NB4 (cell line): ENCODE measurements at regions not wholly inside any gene's neighbourhood (a gene's known extent, or its start where the extent isn't known, plus 50 kb on each side); places are given as distances from the start of the nearest gene placed in this dataset.

Experiments used
- DNase-seq: peaks from one replicate; pipeline ENCODE4 v3.0.0; 2010; ENCODE audit warnings: low read depth
- H3K4me3 ChIP-seq: one replicate; pipeline ENCODE4 v1.5.1; 2011; ENCODE audit warnings: mild to moderate bottlenecking, low read depth, low read length, moderate library complexity
- MYC ChIP-seq: IDR thresholded peaks from 2 replicates; pipeline ENCODE4 v1.6.1; 2011; ENCODE audit warnings: low read depth, low read length
- POLR2A ChIP-seq: IDR thresholded peaks from 2 replicates; pipeline ENCODE4 v1.6.1; 2011; ENCODE audit warnings: mild to moderate bottlenecking; ENCODE audit not compliant: insufficient read length; ENCODE audit errors: extremely low read depth
- TF ChIP-seq, protein P1 (sequence below): IDR thresholded peaks from 2 replicates; pipeline ENCODE4 v1.6.1; 2011; ENCODE audit warnings: low read depth, low read length
- TF ChIP-seq, protein P2 (sequence below): IDR thresholded peaks from one replicate; pipeline ENCODE4 v1.5.1; 2012; ENCODE audit warnings: low read depth, low read length

DNA sequence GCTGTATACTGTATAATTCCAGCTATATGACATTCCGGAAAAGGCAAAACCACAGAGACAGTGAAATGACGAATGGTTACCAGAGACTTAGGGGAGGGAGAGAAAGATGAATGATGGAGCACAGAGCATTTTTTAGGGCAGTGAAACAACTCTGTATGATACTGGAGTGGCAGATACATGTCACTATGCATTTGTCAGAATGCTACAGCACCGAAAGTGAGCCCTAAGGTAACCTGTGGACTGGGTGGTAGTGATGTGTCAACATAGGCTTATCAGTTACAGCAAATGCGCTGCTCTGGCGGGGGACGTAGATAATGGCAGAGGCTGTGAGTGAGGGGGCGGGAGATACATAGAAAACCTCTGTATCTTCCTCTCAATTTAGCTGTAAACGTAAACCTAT, 201.3 kb upstream of the SSTR4 start:
- TF ChIP-seq, protein P1, sequence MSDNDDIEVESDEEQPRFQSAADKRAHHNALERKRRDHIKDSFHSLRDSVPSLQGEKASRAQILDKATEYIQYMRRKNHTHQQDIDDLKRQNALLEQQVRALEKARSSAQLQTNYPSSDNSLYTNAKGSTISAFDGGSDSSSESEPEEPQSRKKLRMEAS: no peak
- TF ChIP-seq, protein P2, sequence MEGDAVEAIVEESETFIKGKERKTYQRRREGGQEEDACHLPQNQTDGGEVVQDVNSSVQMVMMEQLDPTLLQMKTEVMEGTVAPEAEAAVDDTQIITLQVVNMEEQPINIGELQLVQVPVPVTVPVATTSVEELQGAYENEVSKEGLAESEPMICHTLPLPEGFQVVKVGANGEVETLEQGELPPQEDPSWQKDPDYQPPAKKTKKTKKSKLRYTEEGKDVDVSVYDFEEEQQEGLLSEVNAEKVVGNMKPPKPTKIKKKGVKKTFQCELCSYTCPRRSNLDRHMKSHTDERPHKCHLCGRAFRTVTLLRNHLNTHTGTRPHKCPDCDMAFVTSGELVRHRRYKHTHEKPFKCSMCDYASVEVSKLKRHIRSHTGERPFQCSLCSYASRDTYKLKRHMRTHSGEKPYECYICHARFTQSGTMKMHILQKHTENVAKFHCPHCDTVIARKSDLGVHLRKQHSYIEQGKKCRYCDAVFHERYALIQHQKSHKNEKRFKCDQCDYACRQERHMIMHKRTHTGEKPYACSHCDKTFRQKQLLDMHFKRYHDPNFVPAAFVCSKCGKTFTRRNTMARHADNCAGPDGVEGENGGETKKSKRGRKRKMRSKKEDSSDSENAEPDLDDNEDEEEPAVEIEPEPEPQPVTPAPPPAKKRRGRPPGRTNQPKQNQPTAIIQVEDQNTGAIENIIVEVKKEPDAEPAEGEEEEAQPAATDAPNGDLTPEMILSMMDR: no peak
- no peak for TF ChIP-seq MYC
- TF ChIP-seq POLR2A: no peak
- no peak for DNase-seq
- H3K4me3 ChIP-seq: no peak overlapping the region

DNA sequence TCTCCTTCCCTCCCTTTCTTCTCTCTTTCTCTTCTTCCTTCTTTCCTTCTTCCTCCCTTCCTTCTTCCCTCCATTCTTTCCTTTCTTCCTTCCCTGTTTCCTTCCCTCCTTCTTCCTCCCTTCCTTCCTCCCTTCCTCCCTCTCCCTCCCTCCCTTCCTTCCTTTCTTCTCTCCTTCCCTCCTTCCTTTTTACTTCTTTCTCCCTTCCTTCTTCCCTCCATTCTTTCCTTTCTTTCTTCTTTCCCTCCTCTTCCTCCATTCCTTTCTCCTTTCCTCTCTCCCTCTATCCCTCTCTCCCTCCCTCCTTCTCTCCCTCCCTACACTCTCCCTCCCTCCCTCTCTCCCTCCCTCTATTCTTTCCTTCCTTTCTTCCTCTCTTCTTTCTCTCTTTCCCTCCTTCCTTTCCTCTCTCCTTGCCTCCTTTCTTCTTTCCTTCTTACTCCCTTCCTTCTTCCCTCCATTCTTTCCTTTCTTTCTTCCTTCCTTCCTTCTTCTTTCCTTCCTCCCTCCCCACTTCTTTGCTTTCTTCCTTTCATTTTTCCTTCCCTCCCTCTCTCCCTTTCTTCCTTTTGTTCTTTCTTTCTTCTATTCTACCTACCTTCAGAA, 200.4 kb upstream of the SSTR4 start:
- TF ChIP-seq, protein P1: no peak
- TF ChIP-seq, protein P2: no peak
- no peak for TF ChIP-seq POLR2A
- no peak for TF ChIP-seq MYC
- H3K4me3 ChIP-seq: no peak overlapping the region
- no peak for DNase-seq

DNA sequence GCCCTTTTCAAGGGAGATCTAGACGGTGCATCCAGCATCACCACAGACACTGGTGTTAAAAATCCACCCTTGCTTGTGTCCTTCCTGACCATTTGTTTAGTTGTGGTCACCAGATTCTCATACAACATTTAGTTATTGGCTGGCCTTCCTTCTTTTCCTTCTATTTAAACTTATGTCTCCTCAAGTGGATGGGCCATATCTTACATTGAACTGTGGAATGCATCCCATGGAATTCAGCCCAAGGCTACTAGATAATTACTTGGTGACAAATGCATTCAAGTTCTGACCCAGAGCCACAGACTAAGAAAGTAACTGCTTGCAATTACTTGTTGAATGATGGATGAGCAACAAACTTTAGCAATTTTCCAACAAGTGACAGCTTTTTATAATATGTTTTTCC, 198.9 kb upstream of the SSTR4 start:
- no peak for DNase-seq
- no peak overlapping the region for H3K4me3 ChIP-seq
- TF ChIP-seq, protein P1: no peak
- TF ChIP-seq POLR2A (no peak), MYC (no peak)
- TF ChIP-seq, protein P2: no peak

DNA sequence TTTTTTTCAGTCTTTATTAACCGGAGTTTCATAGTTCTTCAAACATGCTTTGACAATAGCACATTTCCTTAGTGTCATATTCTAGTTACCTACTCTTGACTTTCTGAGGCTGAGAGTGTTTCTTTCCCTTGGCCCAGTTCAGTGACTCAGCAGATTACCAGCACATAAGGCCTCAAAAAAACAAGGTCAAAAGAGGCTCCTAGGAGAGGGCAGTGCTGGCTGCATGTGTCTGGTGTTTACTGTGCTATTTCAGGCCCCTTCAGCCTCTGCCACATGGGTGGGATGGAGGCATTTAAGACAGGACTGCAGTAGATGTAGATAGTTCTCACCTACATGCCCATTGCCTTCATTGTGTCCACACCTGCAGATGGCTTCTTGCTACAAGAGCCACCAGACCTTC, 198.2 kb upstream of the SSTR4 start:
- no peak overlapping the region for H3K4me3 ChIP-seq
- no peak for DNase-seq
- TF ChIP-seq POLR2A: no peak
- no peak for TF ChIP-seq MYC
- TF ChIP-seq, protein P1: no peak
- TF ChIP-seq, protein P2: no peak

DNA sequence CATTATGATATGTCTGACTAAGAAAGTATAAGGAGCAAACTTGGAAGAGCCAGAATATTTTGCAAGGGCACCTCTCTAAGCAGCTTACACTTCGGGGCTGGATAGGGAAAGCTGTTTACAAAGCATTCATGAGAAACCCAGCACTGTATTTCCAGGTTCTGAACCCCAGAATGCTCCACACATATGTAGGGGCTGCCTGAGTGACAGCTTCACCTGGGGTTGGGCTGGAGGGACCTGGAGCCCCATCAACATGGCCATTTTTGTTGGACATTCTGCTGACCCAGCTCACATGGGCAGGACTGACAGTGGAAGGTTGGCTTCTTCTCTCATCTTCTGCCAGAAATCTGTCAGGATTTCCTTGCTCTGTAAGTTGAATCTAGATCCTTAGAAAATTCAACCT, 197.1 kb upstream of the SSTR4 start:
- DNase-seq: no peak
- no peak overlapping the region for H3K4me3 ChIP-seq
- TF ChIP-seq POLR2A (no peak), MYC (no peak)
- TF ChIP-seq, protein P2: no peak
- TF ChIP-seq, protein P1: no peak

DNA sequence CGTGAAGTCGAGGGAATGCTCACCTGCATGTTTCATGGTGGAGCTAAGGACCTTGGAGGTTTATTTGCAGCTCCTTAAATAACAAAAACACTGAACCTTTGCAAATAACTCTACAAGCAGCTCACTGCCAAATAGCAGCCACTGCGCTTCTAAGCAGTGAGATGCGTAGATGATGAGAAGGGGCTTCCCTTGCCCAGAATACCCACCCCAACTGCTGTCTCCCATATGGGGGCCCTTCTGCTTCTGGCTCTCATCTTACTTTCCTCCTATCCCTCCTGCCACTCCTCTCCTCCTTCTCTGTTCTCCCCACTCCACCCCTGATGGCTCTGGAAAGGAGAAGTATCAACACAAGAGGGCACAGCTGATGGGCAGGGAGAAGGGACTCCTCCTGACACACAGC, 193.3 kb upstream of the SSTR4 start:
- no peak overlapping the region for H3K4me3 ChIP-seq
- no peak for DNase-seq
- TF ChIP-seq MYC: no peak
- TF ChIP-seq, protein P2: no peak
- TF ChIP-seq, protein P1: no peak
